D341Med (cell line): ENCODE measurements at regions not wholly inside any gene's neighbourhood (a gene's known extent, or its start where the extent isn't known, plus 50 kb on each side); places are given as distances from the start of the nearest gene placed in this dataset.
"Not testable (repeated sequence)": the region's sequence is repeated elsewhere in the genome, so short reads cannot be mapped to it uniquely, and the experiment has no call there.

Source experiments
- DNase-seq: peaks from one replicate; pipeline ENCODE4 v3.0.0; 2012; ENCODE audit warnings: low spot score

DNA sequence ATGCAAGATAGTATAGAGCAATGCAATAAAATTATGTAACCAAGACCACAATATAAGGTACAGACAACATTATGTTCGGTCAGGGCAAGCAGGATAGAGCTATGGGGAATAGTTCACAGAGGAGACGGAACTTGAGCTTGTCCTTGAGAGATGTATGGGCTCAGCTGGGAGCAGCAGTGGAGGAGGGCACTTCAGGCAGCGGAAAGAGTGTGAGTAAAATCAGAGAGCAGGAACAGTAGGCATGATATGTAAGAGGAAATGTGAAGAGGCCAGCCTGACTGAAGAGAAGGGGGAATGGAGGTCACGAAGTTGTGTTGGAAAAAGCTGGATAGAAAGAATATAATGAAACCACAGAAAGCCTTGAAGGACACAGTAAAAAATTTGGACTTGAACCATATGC lies 217.2 kb upstream of the NOCT start:
- no peak for DNase-seq

DNA sequence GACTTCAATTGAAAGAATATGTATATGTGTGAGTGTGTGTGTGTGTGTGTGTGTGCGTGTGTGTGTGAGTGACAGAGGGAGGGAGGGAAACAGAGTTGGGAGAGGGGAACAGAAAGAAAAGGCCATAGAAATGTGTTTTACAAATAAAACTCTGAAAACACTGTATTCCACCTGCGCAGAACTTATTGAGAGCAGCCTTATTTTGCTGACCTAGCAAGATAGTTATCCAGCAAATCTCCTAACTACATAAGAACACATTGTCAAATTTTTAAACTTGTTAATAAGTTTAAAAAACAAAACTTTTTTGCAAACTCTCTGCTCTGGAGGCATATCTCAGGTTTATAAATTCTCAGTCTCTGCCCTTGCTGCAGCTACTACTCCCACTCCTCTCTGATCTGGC lies 217.9 kb upstream of the NOCT start:
- no peak for DNase-seq

DNA sequence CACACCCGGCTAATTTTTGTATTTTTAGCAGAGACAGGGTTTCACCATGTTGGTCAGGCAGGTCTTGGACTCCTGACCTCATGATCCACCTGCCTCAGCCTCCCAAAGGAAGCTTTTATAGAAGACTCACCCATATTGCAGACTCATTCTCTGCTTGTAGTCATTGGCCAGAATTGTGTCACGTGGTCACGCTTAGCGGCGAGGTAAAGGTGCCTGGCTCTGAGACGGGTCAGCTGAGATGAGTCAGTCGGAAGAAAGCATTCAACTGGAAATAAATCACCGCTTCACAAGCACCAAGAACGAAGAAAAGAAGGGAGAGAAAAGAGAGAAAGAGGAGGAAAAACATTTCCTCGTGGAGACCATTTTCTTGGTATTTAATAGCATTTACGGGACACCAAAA lies 218.8 kb upstream of the NOCT start:
- no peak for DNase-seq

DNA sequence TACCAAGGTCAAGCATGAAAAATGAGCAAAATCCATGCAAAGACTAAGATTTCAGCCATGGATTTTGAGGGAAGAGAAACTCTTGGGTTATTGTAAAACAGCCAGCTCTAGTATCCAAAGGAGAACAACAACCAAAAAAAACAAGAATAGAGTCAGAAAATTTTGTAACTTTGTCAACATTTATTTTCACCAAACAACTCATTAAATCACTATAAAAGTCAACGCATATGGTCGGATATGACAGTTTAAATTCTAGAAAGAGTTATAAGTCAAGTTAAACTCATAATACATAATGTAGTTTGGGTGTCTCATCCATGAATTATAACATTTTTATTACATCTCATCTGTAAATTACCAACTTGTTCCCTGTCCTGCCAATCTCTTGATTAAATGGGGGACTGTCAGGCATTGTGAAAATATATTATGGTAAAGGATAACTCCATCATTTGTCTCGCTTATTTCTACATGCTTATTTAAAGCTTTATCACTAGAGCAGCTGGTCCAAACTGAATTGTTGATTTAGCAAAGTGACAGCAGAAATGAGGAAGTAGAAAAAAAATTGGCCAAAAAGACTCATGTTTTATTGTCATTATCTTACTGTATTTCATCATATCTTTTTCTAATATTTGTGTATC lies 224.8 kb upstream of the NOCT start:
- DNase-seq, result no peak

DNA sequence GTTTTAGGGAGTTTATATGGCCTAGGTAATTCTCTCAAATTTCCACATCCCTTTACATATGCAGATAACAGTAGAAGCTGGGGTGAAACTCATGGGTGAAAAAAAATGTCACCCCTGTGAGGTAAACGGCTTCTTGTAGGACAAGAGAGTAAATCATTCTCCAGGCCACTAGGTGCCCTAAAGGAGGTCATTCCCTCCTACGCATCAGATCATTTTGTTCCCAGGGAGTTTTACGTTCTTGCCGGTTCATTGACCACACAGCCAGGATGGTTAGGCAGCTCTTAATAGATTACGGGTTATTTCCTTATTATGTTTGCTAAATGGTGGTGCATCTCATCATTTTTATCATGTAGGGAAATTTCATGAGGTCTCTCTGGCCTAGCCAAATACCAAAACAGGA lies 225.8 kb upstream of the NOCT start:
- no peak for DNase-seq

DNA sequence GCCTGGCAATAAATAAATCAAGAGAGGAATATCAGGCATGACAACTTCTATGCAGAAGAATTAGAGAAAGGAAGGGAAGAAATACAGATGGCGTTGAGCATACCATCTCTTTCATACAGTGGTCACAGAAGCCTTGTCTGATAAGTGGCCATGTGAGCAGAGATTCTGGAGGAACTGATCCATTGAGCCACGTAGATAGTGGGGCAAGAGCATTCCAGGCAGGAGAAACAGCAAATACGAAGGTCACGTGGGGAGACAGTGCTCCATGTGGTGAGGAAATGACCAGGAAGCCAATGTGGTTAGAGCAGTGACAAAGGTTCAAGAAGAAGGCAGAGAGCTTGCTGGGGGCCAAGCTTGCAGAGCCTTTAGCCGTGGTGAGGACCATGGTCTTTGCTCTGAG lies 226.7 kb upstream of the NOCT start:
- no peak for DNase-seq

DNA sequence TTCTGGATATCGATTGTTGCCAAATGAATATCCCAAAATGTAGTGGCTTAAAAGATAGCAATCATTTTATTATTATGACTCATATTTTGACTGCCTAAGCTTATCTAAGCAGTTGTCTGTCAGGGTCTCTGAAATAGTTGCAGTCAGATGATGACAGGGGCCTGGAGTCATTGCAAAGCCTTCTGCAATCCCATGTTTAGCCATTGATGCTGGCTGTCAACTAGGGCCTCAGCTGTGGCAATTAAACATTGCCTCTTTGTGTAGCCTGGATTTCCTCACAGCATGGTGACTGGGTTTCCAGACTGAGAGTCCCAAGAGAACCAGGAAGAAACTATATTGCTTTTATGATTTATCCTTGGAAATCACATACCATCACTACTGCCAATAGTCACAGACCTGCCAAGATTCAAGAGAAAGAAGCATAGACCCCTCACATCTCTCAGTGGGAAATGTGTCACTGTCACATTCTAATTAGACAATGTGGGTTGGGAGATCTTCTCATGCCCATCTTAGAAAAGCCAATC lies 227.3 kb upstream of the NOCT start:
- no peak for DNase-seq

DNA sequence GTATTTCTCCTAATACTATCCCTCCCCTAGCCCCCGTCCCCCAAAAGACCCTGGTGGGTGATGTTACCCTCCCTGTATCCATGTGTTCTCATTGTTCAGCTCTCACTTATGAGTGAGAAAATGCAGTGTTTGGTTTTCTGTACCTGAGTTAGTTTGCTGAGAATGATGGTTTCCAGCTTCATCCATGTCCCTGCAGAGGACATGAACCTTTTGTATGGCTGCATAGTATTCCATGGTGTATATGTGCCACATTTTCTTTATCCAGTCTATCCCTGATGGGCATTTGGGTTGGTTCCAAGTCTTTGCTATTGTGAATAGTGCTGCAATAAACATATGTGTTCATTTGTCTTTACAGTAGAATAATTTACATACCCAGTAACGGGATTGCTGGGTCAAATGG lies 235.8 kb upstream of the NOCT start:
- not testable (repeated sequence) for DNase-seq

DNA sequence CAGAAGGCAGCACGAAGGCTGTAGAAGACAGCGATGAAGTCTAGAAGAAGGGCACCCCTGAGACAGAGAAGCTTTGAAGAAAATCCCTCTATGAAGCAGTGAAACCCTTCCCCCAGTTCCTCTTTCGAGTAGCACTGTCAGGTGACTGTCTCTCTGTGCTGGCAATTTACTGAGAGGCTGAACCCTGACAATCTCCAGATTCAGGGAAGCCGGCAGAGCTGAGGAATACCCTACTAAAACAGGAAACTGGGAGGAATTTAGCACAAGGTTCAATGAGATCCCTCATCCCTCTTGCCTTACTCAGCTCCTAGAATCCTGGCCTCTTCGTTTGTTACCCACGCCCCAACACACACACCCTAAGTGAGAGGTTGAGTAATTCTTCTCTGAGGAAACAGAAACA lies 239.7 kb upstream of the NOCT start:
- no peak for DNase-seq

DNA sequence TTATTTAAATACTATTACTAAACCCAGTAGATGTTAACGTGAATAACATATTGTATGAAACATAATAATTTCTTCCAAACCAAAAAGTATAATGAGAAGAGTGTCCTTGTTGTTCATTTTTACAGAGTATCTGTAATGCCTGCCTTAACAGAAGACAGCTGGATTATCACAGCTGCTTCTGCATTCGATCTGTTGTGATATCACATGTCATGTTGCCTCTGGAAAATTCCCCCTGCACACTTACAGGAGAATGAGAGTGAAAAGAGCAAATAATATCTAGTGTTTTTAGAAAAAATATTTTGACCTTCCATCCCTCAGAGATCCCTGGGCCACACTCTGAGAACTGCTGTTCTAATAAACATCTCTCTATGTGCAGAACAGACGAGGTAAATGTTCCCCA lies 240.1 kb upstream of the NOCT start:
- DNase-seq, result no peak

DNA sequence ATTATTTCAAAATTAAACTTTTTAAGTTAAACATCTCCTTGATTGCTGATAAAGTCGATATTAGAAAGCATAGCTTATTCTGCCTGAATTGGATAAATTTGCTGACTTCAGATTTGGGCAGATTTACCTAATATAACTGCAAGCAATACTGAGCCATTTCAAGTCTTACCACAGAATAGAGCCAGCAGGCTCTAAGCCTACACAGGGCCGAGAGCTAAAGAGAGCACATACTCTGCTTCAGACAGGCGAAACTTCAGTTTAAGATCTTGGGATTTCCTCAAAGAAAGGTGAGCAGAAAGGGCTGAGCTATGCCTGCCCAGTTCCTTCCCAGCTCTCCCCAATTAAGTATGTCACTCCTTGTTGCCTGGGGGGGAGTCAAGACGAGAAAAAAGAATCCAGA lies 240.6 kb upstream of the NOCT start:
- DNase-seq, result no peak

DNA sequence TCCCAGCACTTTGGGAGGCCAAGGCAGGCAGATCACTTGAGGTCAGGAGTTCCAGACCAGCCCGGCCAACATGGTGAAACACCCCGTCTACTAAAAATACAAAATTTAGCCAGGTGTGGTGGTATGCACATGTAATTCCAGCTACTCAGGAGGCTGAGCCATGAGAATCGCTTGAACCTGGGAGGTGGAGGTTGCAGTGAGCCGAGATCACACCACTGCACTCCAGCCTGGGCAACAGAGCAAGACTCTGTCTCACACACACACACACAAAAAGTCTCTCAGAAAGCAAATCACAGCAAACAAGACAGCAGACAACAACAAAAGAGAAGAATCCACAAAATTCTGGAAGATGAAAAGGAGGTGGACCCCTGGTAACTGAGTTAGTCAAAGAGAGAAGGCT lies 241.5 kb upstream of the NOCT start:
- not testable (repeated sequence) for DNase-seq

DNA sequence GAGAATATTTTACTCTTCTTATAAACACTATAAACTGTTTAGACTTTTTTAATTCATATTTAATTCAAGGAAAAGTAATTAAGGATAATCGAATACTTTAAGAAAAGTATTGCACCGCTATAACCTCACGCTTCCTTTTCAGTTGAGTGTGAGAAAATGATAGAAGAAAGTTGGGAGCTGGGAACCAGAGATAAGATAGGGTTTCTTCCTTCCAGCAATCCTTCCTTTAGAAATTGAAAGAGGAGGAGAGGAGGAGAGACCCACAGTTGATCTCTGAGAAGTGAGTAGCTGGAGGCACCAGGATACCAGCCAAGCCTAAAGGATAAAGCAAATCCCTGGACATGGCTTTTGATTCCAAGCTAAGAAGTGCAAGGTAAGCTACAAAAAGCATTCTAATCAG lies 242.3 kb upstream of the NOCT start:
- no peak for DNase-seq

DNA sequence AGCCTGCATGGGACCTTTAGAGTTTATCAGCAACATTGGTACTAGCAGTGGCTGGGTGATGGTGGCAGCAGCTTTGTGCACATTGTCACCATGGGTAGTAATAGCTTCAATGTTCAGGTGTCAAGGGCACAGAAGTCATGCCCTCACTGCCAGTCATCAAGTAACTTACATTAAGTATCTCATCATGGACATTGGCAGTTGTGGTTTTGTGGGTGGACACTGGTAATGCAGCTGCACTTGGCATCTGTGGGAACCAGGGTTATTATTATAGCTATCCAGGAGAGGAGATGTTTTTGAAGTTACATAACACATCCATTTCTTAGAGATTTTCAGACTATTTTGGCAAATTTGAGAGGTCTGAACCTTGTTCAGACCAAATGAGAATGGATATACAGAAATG lies 243.2 kb upstream of the NOCT start:
- DNase-seq, result no peak

DNA sequence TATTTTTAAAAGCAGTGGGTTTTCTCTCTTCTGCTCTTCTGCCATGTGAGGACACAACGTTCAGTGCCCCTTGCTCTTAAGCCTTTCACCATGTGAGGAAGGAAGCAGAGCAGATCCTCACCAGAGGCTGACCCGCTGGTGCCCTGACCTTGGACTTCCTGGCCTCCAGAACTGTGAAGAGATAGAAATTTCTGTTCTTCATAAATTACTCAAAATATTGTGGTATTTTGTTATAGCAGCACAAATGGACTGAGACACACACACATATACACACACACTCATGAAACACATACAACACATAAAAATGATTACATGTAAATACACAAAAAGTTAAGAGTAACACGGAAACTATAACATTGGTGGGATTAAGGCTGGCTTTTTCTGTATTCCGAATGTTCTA lies 244.8 kb upstream of the NOCT start:
- no peak for DNase-seq

DNA sequence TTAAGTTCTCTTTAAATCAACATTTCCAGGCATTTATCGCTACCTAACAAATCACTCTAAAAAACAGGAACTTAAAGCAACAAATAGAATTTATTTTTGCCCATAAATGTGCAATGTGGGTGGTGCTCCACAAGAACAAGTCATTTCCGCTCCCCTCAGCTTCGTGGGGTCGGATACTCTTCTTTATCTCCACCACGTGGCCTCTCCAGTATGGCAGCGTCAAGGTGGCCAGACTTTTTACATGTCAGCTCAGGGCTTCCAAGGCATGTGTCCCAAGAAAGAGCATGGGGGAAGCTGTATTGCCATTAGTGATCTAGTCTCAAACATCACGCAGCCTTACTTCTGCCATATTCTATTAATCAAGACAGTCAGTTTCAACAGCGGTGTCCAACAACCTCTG lies 249.2 kb upstream of the NOCT start:
- DNase-seq, result no peak

DNA sequence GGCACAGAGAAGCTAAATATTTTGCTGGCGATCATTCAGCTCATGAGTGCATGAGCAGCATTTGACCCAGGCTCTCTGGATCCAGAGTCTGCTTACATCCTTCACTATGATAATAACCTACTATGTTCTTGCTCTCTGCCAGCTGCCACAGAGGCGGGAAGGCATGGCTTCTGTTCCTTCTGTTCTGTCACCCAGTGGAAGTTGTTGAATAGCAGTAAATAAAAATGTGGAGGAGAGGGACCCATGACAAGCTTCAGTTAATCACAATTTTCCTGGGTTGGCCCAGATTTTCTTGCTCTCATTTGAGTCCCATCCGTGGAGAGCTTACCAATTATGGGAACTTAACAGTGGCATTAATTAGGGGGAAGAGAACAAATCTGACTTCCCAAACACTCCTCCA lies 250.1 kb upstream of the NOCT start:
- no peak for DNase-seq

DNA sequence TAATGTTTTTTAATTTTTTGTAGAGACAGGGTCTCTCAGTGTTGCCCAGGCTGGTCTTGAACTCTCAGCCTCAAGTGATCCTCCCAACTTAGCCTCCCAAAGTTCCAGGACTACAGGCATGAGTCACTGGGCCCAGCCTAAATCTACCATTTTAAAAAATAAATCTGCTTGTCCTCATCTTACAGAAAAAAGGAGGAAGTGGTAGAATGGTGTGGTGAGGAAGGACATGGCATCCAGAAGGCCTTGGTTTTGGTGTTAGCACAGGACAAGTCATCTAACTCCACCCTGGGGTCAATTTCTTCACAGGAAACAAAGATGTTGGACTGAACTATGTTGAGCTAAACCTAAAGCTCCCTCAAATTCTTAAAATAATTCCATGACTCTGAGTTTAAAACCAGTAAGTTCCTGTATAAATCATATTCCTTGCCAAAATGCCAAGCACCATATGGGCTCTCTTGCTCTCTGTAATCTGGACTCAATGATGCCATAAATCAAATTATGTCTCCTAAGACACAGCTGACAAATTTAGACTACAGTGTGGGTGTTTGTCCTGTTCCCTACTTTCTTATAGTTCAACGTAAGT lies 253.9 kb upstream of the NOCT start:
- DNase-seq, result no peak

DNA sequence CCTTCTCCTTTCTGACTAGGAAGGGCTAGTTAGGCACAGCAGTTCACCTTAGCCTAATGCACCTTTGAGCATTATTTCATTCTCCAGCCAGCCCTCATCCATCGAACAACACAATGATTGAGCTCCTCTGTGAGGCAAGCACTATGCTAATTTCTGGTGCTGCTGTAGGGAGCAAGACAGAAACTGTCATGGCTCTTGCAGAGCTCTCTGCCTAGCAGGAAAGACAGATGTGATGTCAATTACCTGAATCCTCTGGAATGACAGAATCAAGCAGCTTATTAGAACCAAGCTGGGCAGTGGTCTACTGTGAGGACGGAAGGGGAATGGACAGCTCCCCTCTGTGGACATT lies 256.1 kb upstream of the NOCT start:
- no peak for DNase-seq

DNA sequence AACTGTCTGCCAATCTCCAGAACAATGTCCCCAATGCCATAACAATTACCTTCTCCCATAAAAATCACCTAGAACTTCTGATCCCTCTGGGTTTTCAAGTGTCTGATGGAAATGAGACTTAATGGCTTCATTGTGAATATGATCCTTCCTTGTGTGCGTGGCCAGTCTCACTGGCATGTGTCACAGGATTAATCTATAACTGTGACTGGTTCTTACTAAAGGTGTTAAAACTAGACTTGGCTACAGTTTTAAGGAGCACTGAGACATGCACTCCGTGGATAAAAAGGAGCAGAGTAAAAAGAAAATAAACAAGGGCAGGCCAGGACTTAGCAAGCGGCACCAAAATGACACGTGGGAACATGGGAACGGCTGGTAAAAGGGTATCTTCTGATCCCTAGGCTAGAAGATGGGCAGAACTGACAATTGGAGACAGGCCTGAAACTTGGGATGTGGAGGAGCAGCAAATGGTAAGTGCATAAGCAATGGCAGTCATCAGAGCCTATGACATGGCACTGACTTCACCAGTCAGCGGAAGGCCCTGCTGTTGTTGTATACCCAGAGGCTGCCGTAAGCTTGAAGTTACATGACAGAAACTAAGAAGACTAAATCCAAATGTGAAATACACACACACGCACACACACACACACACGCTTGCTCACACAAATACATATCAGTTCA lies 256.6 kb upstream of the NOCT start:
- DNase-seq, result no peak

DNA sequence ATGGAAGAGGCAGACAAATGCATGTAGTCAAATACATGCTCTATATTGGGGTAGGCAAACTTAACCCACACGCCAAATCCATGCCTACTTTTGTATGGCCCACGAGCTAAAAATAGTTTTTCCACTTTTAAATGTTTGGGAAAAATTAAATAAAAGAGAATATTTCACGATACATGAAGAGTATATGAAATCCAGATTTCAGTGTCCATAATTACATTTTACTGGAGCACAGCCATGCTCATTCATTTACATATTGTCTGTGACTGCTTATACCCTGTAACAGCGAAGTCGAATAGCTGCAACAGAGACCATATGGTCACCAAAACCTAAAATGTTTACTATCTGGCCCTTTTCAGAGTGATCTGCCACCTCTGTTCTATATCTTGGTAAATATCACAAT lies 257.4 kb upstream of the NOCT start:
- DNase-seq, result no peak

DNA sequence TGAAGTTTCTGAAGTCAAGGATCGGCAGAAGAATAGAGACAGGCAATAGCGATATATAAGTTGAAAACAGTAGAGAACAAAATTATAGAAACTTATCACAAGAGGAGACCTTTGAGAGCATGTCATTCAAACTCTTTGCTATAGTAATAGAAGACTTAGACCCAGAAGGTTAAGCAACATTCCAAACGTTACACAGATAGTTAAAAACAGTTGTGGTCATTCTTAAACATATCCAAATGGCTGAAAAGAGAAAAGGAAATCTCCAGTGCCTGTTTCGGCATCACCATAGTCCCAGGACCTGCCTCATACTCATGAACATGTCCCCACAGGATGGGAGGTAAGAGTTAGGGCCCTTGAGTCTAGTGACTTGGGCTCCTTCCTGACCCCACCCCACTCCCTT lies 258.1 kb upstream of the NOCT start:
- no peak for DNase-seq

DNA sequence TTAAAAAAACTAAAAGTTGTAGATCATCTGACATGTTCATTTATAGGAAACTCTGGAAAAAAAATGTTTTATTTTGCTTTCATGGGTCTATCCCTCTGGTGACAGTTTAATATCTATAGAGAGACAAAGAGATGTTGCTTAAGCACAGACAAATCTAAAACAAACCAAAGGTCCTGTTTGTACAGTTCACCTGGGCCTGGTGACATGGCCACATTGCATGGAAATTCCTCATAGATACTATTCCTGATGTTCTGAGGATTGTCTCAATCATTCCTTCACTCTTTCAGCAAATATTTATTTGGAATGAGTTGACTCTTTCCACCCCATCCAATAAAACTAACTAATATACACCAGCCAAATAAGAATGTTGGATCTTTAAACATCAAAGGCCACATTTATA lies 259.1 kb upstream of the NOCT start:
- DNase-seq, result no peak

DNA sequence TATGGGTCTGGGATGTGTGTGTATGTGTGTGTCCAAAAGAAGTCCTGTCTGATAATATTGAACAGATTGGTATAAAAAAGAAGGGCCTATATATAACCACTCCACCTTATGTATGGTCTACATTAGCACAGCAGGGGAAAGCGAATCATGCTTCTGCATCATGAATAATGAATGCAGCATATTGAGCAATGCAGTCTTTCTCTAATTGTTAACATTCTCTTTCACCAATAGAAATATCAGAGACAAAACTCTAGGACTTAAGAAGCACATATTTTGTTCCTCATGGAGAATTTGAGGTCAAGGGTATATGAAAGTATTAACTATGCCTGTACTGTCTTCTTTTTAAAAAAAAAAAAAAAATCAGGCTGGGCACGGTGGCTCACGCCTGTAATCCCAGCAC lies 264.3 kb upstream of the NOCT start:
- DNase-seq, result no peak
